ENCODE measurements at regions not wholly inside any gene's neighbourhood (a gene's known extent, or its start where the extent isn't known, plus 50 kb on each side); places are given as distances from the start of the nearest gene placed in this dataset.

GRCh38 chr4:4766564-4766963 is 92.9 kb upstream of the MSX1 start:
- no peak for TF ChIP-seq CTCF (IDR thresholded peaks at IDR 0.05)
- no peak for TF ChIP-seq EP300 (IDR thresholded peaks at IDR 0.05; ENCODE audit: low read depth)
